HG03095 (cell line): ENCODE measurements at regions not wholly inside any gene's neighbourhood (a gene's known extent, or its start where the extent isn't known, plus 50 kb on each side); places are given as distances from the start of the nearest gene placed in this dataset.
"Not testable (repeated sequence)": the region's sequence is repeated elsewhere in the genome, so short reads cannot be mapped to it uniquely, and the experiment has no call there.

Source experiments
- ATAC-seq: cut with Tn5 transposase; IDR thresholded peaks from one replicate; pipeline ENCODE4 v1.9.1; 2021; ENCODE audit warnings: moderate library complexity; ENCODE audit not compliant: unreplicated experiment

DNA sequence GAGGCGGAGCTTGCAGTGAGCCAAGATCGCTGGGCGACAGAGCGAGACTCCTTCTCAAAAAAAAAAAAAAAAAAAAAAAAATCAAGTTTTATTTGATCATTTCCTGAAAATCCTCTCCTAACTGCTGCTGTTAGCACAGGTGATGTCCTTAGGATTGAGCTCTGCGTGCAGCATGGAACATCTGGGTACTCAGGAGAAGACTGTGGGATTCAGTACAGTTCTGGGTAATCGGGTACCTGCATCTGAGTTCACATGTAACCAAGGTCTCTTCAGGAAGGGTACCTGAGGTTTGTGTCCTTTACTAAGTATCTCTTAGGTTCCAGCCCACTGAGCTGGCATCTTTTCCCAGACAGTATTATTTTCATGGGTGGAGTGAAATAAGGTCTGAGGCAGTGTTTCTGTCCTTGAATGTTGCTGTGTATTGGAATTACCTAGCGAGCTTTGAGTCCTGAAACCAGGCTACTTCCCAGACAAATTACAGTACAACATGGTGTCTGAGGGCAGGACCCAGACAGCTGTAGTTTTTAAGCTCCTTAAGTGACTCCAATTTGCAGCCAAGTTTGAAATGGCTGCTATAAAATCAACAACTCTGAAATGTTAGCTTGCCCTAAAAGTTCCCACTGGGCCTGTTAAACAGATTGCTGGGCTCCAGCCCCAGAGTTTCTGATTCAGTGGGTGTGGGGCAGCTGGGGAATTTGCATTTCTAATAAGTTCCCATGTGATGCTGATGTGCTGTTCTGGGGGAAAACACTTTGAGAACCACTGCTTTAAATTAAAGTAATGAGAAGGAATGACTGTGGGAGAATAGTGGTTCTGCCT lies 120.5 kb downstream of the PMAIP1 start:
- ATAC-seq, result no peak

DNA sequence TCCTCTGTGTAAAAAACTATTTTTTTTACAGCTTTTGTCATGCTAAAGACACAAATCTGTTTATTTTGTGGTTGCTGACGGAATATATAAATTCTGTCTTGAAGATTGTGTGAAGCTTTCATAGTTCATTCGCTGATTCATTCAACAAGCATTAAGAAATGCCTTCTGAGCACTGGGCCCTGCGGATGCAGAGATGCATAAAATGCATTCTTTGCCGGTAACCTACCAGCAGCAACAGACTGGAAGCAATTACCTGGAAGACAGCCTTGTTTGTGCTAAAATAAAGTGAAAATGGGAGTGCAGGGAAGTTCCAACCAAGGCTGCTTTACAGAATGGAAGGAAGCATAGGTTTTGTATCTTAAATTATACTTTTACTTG lies 119.7 kb downstream of the PMAIP1 start:
- ATAC-seq, result no peak

DNA sequence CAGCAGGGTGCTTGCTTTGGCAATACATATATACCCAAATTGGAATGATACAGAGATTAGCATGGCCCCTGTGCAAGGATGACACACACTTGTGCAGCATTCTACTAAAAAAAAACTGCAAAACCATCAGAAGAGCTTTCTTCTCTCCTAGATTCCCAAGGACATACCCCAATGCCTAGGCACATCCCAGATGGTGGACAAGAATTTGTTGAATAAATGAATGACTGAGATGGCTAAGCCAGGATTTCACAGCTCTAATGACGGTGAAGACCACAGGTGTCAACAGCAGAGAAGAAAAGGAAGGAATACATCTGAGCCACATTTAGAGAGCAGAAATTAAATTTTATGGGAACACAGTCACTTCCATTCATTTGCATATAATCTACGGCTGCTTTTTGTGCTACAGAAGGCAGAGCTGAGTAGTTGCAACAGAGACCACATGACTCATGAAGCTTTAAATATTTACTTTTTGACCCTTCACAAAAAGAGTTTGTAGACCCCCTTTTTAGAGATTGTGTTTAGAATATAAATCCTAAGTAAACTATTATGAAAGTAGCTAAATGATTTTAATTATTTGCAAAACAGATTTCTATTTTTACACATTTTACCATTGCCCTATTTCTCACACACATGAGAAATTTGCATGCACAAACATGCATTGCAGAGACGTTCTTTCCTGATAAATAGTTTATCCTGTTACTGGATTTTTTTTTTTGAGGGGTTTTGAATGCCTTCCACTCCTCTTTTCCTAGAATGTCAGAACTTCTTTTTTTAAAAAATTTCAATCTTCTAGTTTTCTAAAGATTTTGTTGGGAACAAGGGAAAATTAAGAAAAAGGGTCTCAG lies 119.0 kb downstream of the PMAIP1 start:
- no peak for ATAC-seq

DNA sequence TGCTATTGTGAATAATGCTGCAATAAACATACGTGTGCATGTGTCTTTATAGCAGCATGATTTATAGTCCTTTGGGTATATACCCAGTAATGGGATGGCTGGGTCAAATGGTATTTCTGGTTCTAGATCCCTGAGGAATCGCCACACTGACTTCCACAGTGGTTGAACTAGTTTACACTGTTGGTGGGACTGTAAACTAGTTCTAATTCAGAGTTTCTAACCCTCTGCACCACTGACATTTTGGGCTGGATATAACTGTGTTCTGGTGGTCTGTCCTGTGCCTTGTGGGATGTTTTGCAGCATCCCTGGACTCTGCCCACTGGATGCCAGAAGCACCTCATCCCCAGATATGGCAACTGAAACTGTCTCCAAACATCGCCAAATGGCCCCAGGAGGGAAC lies 118.3 kb downstream of the PMAIP1 start:
- ATAC-seq, result not testable (repeated sequence)

DNA sequence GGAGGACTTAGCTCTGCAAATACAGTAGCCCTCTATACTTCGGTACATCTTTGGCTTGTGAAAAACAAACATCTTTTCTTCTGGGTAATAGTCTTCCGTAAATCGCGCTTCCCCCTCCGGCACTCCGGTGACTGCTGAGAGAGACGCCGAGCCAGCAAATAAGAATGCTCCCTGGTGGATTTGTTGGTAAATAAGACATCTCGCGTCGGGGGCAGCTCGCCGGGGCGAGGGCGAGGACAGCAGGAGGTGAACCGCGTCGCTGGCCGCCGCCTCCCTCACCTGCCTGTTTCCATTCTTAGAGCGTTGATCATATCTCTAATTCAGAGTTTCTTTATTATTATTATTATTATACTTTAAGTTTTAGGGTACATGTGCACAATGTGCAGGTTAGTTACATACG lies 117.6 kb downstream of the PMAIP1 start:
- no peak for ATAC-seq

DNA sequence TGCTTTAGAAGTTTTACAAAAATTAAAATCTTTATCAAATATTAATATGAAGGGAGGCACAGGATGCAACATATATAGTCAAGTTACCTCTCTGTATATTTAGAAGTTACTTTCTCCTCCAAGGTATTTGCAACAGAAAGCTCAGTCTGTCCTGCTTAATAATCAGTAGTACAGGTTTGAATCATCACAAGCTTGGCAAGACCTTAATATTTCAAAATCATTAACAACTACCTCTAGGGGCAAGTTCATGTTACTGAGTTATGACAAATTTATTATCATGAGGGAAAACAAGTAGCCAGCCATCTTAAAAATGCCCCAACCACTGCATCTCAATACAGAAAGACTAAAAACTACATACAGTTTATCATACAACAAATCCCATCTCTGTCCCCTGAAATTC lies 116.0 kb downstream of the PMAIP1 start:
- not testable (repeated sequence) for ATAC-seq

DNA sequence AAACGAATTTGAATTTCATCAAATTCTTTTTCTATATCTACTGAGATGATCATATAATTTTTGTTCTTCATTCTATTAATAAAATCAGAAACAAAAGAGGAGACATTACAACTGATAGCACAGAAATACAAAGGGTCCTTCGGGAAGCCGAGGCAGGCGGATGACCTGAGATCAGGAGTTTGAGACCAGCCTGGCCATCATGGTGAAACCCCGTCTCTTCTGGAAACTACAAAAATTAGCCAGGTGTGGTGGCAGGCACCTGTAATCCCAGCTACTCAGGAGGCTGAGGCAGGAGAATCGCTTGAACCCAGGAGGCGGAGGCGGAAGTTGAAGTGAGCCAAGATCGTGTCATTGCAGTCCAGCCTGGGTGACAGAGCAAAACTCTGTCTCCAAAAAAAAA lies 113.4 kb downstream of the PMAIP1 start:
- not testable (repeated sequence) for ATAC-seq

DNA sequence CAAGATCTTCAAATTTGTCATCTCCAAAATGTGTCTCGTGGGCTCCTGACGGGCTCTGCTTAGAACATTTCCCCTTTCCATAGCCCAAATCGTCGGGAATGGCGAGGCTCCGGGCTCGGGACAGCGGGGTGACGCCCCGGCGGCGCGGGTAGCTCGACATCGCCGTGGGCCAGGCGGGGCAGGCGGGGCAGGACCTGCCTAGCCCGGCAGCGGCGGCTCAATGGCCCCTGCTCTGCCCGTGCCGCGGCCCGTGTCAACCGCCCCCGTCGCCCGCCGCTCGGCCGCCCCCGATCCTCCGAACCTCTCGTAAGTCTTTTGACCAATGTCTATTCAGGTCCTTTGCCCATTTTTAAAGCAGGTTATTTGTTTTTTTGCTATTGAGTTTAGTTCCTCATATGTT lies 111.2 kb downstream of the PMAIP1 start:
- ATAC-seq, result no peak

DNA sequence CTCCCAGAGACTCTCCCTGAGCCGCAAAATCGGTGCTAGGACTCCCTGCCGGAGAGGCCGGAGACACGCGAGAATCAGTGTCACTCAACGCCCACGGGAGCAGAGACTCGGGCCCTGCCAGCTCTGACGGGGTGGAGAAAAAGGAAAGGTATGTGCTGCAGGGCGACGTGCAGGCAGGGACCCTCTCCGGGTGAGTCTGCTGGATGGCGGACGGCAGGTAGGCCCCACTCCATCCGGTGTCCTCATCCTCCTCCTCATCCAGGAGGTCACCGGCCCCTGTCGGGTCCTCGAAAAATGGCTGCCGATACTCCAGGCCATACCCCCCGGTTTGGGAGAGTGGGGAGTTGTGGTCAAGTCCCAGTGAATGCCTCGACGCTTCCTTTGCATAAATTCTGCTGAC lies 110.7 kb downstream of the PMAIP1 start:
- ATAC-seq, result no peak

DNA sequence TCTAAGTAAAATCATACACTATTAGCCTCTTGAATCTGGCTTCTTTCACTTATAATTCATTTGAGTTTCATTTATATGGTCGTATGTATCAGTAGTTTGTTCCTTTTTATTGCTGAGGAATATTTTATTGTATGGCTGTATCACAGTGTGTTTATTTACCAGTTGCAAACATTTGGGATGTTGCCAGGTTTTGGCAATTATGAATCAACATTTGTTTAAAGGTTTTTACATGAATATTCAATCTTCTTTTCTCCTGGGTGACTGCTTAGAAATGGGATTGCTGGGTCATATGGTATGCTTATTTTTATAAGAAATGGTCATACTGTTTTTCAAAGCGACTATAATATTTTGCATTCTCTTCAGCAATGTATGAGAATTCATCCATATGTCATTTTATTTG lies 107.9 kb downstream of the PMAIP1 start:
- no peak for ATAC-seq

DNA sequence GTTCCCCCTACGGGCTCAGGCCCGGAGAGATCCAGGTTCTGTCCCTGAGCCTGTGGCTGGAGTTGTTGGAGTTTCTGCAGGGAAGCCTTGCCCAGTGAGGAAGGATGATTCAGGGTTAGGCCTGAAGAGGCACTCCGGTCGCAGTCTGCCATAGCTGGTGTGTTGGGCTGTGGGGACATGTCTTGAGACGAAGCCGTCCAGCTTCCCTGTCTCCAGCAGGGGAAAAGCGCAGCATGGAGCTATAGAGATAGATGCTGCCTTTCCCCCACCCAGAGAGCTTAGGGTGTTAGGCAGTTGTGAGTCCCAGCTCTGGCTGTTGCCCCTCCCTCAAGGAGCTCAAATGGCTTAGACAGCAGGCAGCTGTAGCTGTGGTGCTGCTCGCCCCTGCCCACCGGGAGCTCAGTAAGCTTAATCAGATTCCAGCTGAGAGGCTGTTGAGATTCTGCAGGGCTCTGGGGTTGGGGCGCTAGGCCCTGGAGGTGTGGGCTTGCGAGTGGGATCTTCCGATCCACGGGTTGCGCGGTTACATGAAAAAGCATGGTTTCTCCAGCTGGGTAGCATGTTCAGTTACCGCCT lies 103.9 kb downstream of the PMAIP1 start:
- ATAC-seq, result no peak

DNA sequence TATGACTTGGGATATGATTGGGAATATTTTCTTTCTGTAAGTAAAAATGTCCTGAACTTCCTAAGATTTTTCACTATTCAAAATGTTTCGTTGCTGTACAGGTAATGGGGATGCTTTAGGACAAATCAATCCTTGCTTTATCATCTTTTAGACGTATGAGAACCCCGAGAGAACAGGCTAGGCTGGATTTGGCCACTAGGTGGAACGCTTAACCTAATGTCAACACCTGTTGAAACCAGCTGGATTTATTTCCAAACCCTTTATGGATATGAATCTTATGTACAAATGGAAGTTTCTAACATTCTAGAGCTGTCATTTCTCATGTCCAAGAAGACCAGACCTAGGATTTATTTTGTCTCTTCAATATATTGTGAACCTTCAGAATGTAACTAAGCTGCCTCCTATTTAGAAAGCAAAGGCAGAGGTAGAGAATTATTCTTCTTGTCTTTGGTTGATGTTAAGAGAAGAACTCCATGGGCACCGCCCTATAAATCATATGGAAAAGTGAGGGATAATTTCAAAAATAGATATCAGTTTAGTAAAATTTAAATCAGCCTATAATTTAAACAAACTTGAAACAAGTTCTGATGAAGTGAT lies 96.7 kb downstream of the PMAIP1 start:
- ATAC-seq, result peak; percentile 89

DNA sequence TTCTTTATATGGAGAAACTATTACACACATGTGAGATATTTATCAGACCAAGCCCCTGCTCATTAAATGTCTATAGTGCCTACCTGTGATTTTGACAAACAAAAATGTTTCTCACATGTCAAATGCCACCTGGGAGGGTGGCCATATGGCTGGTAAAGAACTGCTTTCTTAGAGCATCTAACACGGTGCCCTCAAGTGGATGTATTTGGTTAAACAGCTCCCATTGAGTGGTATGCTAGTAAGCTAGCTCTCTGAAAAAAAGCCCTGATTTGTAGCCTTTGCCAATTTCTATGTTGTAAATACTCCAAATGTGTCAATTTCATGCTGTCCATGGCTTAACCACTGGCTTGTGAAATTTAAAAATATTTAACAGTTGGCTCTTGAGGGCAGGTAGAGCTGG lies 94.6 kb downstream of the PMAIP1 start:
- peak; percentile 59 for ATAC-seq

DNA sequence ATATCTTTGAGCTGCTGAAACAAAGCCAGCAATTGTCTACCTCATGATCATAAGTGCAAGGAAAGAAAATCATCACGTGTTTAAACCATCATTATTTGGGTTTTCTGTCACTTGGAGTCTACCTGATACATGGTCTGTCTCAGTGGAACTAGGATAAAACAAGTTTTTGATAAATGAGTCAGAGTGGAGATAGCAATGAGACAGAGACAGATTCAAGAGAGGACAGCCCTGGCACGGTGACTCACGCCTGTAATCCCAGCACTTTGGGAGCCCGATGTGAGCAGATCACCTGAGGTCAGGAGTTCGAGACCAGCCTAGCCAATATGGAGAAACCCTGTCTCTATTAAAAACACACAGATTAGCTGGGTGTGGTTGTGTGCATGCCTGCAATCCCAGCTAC lies 93.8 kb downstream of the PMAIP1 start:
- no peak for ATAC-seq

DNA sequence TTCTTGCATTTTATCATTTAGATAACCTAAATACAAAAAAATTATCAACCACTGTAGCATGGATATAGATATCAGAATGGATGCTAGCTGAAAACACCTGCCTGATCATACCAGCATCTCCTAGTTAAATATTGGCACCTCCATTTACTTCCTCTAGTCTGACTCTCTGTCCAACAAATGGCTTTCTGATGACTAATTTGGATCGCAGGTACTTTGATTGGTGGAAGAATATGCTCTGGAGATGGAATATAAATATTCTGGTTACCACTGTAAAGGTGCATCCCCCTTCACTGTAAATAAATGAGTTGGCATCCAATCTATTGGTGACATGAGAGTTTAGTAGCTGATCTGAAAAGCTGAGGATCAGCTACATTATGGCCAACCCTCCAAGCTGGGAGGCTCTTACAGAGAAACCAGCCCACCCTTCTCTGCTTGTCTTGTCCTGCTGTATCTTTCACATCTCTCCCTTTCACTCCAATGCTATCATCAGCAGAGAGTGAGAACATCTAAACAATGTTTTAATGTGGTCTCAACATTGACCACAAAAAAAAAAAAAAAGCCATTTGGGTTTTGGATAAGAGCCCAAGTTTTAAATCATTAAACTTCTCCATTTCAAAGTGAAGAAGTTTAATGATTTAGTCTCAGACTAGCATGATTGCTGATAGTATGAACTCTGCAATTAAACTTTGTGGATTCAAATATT lies 90.5 kb downstream of the PMAIP1 start:
- no peak for ATAC-seq

DNA sequence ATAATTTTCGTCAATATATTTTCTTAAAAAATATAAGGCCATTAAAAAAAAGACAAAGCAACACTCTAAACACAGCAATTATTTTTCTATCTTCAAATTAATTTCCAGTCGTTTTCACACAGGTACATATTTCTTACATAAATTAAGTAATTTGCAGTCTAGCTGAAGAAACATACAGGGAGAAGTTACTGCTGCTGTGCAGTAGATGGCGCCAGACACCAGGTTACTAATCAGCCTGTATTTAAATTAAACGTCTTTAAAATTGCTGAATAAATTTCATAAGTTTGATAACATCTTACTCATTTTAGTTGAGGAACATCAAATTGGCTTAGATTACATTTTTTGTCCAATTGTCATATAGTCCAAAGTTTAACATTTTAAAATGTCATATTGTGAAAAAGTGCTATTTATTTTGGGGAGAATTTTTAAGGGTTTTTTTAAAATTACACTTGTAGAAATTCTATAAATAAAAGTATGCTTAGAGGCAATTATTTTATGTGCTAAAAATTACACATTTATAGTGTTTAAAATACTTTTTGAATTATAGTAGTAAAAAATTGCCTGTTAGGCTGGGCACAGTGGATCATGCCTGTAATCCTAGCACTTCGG lies 88.4 kb downstream of the PMAIP1 start:
- no peak for ATAC-seq

DNA sequence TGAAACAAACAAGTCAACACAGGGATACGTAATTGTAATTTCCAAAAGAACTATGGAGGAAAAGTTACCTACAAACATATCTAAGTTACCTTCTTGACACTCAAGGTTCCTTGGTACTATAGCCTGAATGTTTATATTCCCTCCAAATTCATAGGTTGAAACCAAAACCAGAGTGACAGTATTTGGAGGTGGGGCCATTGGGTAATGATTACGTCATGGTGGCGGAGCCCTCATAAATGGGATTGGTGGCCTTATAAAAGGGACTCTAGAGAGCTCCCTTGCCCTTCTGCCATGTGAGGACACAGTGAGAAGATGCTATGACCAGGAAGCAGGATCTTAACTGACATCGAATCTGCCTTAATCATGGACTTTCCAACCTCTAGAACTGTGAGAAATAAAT lies 87.3 kb downstream of the PMAIP1 start:
- no peak for ATAC-seq

DNA sequence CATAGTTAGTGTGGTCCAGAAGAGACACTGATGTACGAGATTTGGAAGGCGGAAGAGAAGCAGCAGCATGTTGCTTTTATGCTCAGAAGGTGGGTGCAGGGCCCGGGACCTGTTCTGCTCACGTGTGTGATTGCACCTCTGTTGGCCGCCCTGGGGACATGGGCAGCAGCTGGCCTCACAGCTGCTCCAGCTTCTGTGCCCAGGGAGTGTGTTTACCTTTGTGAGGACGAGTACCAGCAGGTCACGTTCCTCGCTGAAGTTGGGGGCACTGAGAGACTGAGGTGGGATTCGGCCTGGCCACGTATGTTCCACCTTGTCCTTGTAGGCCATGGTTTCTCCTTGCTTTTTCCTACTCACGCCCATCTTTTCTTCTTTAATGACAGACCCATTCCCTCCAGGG lies 86.3 kb downstream of the PMAIP1 start:
- ATAC-seq, result no peak

DNA sequence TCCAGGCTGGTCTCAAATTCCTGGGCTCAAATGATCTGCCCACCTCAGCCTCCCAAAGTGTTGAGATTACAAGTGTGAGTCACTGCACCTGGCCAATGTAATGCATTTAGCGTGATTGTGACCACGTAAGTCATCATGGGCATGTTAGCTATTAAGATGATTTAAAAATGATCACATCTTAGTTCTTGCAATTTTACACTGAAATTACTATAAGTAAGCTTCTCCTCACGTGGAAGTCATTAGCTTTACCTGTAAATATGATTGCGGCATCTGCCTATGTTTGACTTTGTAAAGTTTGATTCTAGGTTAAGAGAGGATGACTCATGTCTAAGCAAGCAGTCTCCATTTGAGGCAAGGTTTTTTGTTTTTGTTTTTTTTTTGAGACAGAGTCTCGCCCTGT lies 85.5 kb downstream of the PMAIP1 start:
- ATAC-seq, result no peak

DNA sequence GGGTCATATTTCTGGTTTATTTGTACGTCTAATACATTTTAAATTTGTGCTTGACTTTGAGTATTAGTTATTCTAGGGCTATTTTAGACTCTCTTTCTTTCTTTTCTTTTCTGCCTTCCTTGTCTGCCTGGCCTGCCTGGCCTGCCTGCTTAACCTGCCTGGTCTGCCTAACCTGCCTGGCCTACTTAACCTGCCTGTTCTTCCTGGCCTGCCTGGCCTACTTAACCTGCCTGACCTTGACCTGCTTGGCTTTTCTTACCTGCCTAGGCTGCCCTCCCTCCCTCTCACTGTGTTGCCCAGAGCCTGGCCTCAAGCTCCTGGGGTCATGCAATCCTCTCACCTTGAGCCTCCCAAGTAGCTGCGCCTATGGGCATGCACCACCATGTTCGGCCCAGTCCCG lies 83.7 kb downstream of the PMAIP1 start:
- no peak for ATAC-seq
